Middle frontal gyrus (tissue), 1 donor: ENCODE measurements at regions not wholly inside any gene's neighbourhood (a gene's known extent, or its start where the extent isn't known, plus 50 kb on each side); places are given as distances from the start of the nearest gene placed in this dataset.

Experiments used
- DNase-seq: peaks from one replicate; pipeline ENCODE4 v3.0.0-alpha.2; 2015; ENCODE audit warnings: low spot score; ENCODE audit errors: extremely low spot score

DNA sequence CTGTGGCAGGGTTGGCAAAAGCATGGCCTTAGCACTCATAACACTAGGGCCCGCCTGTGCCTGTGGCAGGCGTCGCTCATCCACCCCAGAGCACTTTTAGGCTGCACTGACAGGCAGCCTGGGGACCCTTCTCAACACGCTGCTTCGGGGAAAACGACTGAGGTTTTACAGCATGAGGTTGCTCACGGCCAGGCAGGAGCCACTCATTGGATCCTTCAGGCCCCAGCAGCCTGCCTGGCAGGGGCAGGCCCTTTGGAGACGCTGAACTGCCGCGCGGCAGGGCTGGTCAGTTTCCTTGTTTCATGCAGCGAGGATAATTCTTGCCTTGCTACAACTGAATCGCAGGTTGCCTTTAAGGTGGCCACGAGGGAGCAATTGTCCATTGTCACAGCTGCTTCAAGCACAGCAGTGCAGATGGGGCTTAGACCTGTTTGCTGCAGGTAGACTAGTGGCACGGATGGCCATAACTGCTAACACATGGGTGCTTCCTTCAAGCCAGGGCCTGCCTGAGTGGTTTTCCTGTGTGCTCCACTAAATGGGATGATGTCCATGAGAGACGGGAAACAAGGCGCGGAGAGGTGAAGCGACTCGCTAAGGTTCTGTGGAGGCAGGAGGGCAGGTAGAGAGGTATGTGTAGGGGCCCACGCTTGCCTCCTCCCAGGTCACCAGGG, 49.9 kb upstream of the HS6ST1 start:
- no peak for DNase-seq

- DNase-seq, result no peak
These were observed 50.5 kb upstream of the HS6ST1 start for GRCh38 chr2:128369108-128369555.

GRCh38 chr2:128369602-128370467, 51.2 kb upstream of the HS6ST1 start:
- no peak for DNase-seq

- DNase-seq, result no peak
These were observed 52.0 kb upstream of the HS6ST1 start for GRCh38 chr2:128370468-128371247.

DNA sequence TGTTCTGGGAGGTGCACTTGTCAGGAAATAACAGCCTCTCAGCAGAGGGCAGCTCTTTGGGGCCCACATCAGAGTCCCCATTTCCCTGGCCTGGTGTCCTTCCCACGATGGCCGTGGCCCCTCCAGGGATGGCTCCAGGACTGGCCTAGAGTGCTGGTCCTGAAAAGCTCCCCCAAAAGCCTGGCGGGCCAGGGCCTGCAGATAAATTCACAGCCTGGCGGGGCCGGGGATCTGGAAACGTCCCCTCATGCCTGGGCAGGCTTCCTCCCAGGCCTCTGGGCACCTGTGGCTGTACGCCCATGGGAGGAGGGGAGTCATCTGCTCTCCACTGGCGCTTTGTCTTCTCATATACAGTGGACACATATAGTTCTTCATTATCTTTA, 52.6 kb upstream of the HS6ST1 start:
- DNase-seq, result no peak

- no peak for DNase-seq
These were observed 53.1 kb upstream of the HS6ST1 start for GRCh38 chr2:128371648-128372345.

DNA sequence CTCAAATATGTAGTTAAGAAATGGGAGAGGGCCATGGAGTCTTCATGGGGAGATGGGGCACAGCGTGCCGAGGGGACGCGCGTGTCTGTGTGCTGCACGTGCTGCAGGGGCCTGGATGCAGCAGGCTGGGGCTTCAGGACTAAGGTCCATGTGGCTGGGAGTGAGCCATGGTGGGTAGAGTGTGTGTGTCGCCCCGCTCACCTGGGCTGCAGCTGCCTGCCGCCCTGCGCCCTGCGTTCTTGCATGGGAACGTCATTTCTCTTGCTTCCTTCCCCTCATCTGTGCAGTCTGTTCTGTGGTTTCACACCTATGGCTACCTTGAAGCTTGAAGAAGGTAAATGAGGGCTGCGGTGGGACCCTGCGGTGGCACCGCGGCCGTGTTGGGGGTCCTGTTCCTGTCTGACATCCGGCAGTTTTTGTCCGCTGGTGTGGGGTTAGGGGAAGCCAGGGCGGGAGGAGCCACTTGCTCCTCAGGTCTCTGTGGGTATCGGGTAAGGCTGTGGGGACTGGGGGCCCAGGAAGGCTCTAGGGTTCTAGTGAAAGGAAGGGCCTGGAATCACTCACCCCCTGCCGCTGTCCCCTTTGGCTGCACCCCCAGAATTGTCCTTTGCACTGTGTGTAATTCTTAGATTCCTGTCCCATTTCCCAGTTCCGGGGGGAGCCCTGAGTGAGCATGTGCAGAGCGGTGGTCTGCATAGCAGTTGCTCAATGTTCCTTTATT, 54.1 kb upstream of the HS6ST1 start:
- no peak for DNase-seq

DNA sequence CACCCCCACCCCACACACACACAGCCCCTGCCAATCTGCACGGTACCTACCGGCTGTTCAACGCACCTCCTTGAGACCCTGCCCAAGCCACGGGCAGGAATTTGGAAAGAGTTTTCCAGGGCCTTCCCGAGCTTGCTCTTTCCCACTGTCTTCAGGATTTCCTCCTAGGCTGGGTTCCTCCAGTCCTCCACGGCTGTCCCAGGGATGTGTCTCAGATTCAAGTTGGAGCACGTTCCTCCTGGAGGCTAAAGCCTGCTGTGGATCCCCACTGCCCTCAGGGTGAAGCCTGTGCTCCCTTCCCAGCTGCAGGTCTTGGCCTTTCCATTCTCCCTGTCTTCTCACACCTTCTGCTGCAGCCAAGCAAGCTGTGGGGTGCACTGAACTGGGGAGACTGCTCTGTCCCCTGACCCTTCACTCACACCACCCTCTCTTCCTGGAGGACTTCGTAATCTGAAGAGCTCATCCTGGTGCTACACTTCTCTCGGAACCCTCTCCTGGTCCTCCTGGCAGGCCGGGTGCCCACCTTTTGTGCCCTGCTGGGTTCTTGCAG, 54.9 kb upstream of the HS6ST1 start:
- no peak for DNase-seq

- no peak for DNase-seq
These were observed 55.5 kb upstream of the HS6ST1 start for GRCh38 chr2:128374001-128374710.

DNA sequence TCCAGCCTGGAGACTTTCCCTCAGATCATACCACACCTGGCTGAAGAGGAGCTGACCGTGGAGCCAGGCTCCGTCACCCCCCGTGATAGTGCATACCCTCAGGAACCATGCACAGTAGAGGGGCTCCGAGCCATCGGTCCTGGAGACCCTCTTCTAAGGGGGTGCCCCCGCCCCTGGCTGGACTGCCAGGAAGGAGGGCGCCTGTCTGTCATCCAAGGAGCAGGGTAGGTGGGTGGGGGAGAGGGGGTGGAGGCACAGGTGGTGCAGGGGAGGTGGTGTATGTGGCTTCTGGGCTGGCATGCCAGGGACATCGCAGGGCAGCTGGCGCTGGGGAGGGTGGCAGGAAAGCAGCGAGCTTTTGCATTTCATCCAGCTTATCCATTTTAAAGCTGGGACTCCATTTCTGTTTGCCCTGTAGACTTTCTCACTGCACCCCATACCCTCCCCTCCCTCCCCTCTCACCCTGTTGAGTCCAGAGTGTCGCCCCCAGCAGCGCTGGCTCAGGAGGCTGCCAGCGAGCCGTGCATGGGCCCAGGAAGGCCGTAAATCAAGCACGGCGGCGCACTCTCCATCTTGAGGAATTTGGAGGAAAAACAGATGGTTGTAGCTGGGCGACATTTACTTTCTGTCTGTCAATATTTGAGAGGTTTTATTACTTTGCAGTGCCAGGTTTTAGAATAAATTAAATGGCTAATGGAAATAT, 56.2 kb upstream of the HS6ST1 start:
- DNase-seq, result no peak

GRCh38 chr2:128375454-128375853, 56.8 kb upstream of the HS6ST1 start:
- no peak for DNase-seq

GRCh38 chr2:128376241-128377041, 57.8 kb upstream of the HS6ST1 start:
- no peak for DNase-seq

- no peak for DNase-seq
These were observed 58.6 kb upstream of the HS6ST1 start for GRCh38 chr2:128377071-128377910.

GRCh38 chr2:128378231-128379020, 59.8 kb upstream of the HS6ST1 start:
- no peak for DNase-seq

DNA sequence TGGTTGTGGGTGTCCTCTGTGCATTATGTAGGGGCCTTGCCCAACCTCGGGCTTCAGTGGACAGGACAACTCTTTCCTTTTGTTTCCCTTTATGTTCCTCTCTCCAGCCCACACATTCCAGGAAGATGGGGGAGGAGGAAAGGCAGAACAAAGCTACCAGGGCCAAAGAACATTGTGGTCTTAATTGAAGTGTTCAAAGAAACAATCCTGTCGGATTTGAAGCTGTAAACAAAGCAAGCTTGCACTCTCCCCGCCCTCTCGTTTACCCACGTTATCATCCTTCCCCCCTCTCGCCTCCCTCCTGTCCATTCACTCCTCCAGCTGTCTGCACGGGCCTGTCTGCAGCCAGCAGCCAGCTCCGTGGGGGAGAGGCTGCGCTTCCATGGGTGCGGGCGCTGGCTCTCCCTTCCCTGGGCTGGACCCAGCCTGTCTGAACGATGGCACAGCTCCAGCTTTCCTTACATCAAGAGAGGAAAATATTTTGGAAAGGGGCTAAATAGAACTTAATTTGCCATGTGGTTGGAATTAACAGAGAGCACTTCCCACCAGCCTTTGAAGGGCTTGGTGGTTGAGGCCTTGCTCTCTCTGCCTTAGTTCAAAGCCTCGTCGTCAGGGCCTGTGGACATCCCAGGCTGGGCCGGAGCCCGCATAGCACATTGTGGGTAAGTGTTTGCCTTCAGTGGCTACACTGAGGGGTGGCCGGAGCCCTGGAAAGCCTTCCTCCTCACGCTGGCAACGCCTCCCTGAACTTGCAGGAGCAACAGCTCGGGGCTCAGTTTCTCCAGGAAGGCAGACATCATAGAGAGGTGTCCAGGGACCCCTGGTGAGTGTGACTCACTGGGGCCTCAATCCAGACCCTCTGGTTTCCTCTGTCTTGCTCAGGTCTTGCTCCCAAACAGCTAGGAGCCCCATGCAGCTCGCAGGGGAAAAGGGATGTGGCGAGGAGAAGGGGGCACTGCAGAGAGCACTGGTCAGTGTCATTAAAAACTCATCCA, 60.6 kb upstream of the HS6ST1 start:
- DNase-seq, result no peak
